Gastrocnemius medialis (tissue), 4 donors: ENCODE measurements at regions not wholly inside any gene's neighbourhood (a gene's known extent, or its start where the extent isn't known, plus 50 kb on each side); places are given as distances from the start of the nearest gene placed in this dataset.

Experiments
- CTCF ChIP-seq, 5 experiments: fragments of 450-650 bp in 3 of 5; fragments of 200-600 bp in 2 of 5; sonication (generic) in 2 of 5; IDR thresholded peaks in 4 of 5; conservative IDR thresholded peaks in 1 of 5; 1 replicate in 4 of 5; 2 replicates in 1 of 5; pipeline ENCODE4 v1.5.1; 2016 to 2019; ENCODE audit warnings: antibody characterized with exemption in 5 of 5, mild to moderate bottlenecking in 3 of 5, moderate library complexity in 3 of 5
- POLR2A ChIP-seq, 2 donors: fragments of 450-650 bp; IDR thresholded peaks; one replicate each; pipeline ENCODE4 v1.6.1; 2017; ENCODE audit warnings: antibody characterized with exemption in 2 of 2, mild to moderate bottlenecking in 2 of 2, moderate library complexity in 2 of 2

GRCh38 chr17:6938637-6939036, 57.2 kb upstream of the ALOX12 start:
- TF ChIP-seq CTCF (IDR thresholded peaks at IDR 0.05 in 4 of 5, conservative IDR thresholded peaks at IDR 0.05 in 1 of 5) (no peak), POLR2A (IDR thresholded peaks at IDR 0.05) (no peak)
